Loucy (cell line): ENCODE measurements at regions not wholly inside any gene's neighbourhood (a gene's known extent, or its start where the extent isn't known, plus 50 kb on each side); places are given as distances from the start of the nearest gene placed in this dataset.

Experiments used
- H2AFZ ChIP-seq: fragments of 200-600 bp; sonication (generic); 2 replicates; pipeline ENCODE4 v1.6.0; 2016; ENCODE audit warnings: antibody characterized with exemption, mild to moderate bottlenecking, low read length, moderate library complexity
- H3F3A ChIP-seq: fragments of 200-600 bp; 2 replicates; pipeline ENCODE4 v1.6.0; 2016; ENCODE audit warnings: antibody characterized with exemption, low read depth, mild to moderate bottlenecking
- H3K27me3 ChIP-seq: fragments of 200-600 bp; sonication (generic); 2 replicates; pipeline ENCODE4 v1.6.1; 2014; ENCODE audit warnings: low read length, mild to moderate bottlenecking; ENCODE audit not compliant: insufficient read depth, poor library complexity, severe bottlenecking
- H3K36me3 ChIP-seq: fragments of 200-600 bp; sonication (generic); 2 replicates; pipeline ENCODE4 v1.6.1; 2016; ENCODE audit warnings: low read length; ENCODE audit not compliant: insufficient read depth
- H3K4me1 ChIP-seq: fragments of 200-600 bp; sonication (generic); 2 replicates; pipeline ENCODE4 v1.5.1; 2014; ENCODE audit warnings: low read length, mild to moderate bottlenecking; ENCODE audit not compliant: insufficient read depth, poor library complexity, severe bottlenecking
- H3K4me2 ChIP-seq: fragments of 200-600 bp; sonication (generic); 2 replicates; pipeline ENCODE4 v1.6.0; 2014; ENCODE audit warnings: antibody characterized with exemption, low read length, low read depth, mild to moderate bottlenecking; ENCODE audit not compliant: poor library complexity, severe bottlenecking
- H3K4me3 ChIP-seq: fragments of 200-600 bp; sonication (generic); 2 replicates; pipeline ENCODE4 v1.5.1; 2014; ENCODE audit warnings: low read length, mild to moderate bottlenecking, mixed read lengths; ENCODE audit not compliant: poor library complexity, severe bottlenecking
- H3K79me2 ChIP-seq: fragments of 200-600 bp; sonication (generic); 2 replicates; pipeline ENCODE4 v1.6.1; 2014; ENCODE audit warnings: low read length; ENCODE audit not compliant: insufficient read depth
- H3K9ac ChIP-seq: fragments of 200-600 bp; sonication (generic); 2 replicates; pipeline ENCODE4 v1.6.0; 2014; ENCODE audit warnings: mild to moderate bottlenecking, low read depth, low read length, moderate library complexity; ENCODE audit not compliant: poor library complexity, severe bottlenecking
- H3K9me2 ChIP-seq: fragments of 200-600 bp; sonication (generic); replicated peaks from 2 replicates; pipeline ENCODE4 v1.6.1; 2016; ENCODE audit warnings: low read depth, low read length, mixed read lengths
- H3K9me3 ChIP-seq: fragments of 200-600 bp; sonication (generic); 2 replicates; pipeline ENCODE4 v1.6.1; 2014; ENCODE audit warnings: mild to moderate bottlenecking, antibody characterized with exemption, low read length, low read depth; ENCODE audit not compliant: insufficient read depth
- H4K20me1 ChIP-seq: fragments of 200-600 bp; sonication (generic); 2 replicates; pipeline ENCODE4 v1.6.0; 2014; ENCODE audit warnings: antibody characterized with exemption, low read length, mild to moderate bottlenecking; ENCODE audit not compliant: insufficient read depth, poor library complexity, severe bottlenecking
- EZH2phosphoT487 ChIP-seq: fragments of 200-600 bp; IDR thresholded peaks from 2 replicates; pipeline ENCODE4 v1.6.1; 2018; ENCODE audit warnings: antibody characterized with exemption, mild to moderate bottlenecking, moderate library complexity, borderline replicate concordance
- TF ChIP-seq, protein P1 (sequence below): fragments of 200-600 bp; sonication (generic); conservative IDR thresholded peaks from 2 replicates; pipeline ENCODE4 v1.5.1; 2014; ENCODE audit warnings: mild to moderate bottlenecking, antibody characterized with exemption, low read length

DNA sequence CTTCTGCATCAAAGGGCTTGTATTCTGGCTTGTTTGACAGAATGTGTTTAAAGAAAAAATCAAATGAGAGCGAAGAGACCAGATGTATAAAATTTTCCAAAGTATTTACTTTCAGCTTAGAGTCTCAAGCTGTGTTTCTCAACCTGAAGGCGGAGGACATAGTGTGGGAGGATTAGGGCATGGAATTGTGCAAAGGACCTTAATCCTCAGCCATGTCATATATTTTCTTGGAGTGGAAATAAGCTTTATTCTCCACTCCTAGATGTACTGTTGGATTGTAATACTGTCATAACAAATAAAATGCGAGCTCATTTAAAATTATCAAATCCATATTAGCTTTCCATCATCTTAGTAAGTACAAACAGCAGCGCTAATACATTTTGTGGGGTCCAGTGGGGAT, 154.0 kb downstream of the PAH start:
- Histone ChIP-seq H3K36me3 (no peaks in the 10 kb centered on the region), H4K20me1 (no peaks in the 10 kb centered on the region), H3K4me2 (no peak overlapping the region), H3K79me2 (no peaks in the 10 kb centered on the region), H3K27me3 (no peaks in the 10 kb centered on the region), H3K4me1 (no peaks in the 10 kb centered on the region), H3K9me3 (no peaks in the 10 kb centered on the region), H3K9ac (no peak overlapping the region), H3K4me3 (no peak overlapping the region), H3F3A (no peaks in the 10 kb centered on the region), H2AFZ (no peak overlapping the region), H3K9me2 (no peaks in the 10 kb centered on the region)
- no peak for TF ChIP-seq EZH2phosphoT487
- TF ChIP-seq, protein P1, sequence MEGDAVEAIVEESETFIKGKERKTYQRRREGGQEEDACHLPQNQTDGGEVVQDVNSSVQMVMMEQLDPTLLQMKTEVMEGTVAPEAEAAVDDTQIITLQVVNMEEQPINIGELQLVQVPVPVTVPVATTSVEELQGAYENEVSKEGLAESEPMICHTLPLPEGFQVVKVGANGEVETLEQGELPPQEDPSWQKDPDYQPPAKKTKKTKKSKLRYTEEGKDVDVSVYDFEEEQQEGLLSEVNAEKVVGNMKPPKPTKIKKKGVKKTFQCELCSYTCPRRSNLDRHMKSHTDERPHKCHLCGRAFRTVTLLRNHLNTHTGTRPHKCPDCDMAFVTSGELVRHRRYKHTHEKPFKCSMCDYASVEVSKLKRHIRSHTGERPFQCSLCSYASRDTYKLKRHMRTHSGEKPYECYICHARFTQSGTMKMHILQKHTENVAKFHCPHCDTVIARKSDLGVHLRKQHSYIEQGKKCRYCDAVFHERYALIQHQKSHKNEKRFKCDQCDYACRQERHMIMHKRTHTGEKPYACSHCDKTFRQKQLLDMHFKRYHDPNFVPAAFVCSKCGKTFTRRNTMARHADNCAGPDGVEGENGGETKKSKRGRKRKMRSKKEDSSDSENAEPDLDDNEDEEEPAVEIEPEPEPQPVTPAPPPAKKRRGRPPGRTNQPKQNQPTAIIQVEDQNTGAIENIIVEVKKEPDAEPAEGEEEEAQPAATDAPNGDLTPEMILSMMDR = no peak

DNA sequence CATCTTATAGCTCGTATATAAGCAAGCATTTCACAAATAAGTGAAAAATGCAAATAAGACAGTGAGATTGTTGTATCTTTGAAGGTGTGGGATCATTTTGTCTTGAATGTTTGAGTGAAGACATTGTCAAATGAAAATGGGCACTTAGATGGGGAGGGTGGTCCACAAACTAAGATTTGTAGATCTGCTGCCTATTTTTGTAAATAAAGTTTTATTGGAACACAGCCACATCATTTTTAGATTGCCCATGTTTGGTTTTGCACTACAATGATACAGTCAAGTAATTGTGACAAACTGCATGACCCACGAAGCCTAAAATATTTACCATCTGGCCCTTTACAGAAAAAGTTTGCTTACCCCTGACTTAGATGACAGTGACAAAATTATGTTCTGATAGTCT, 156.7 kb downstream of the PAH start:
- Histone ChIP-seq H3K27me3 (no peaks in the 10 kb centered on the region), H3K9me2 (0 out of 2 replicates have a peak, but pooled peaks cover 2% of the 10 kb centered on the region)

DNA sequence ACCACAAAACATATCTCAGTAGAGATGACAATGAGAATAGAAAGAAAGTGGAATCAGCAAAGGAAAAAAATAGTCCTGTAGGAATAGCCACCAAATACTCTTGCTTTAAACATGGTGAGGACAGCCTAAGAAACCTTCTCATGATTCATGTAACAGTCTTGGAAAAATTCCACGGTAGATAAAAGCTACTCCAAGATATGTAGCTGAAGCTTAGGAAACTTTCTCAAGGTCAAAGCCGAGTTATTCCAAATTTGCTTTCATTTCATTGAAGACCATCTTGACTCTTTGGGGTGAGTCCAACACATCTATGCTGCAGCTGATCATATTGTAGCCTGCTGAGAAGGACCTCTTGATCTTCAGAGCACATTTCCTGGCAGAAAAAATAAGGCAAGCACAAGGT, 157.6 kb downstream of the PAH start:
- no peak overlapping the region for H3K9ac ChIP-seq
- 0 out of 2 replicates have a peak, but pooled peaks cover 6% of the 10 kb centered on the region for H3K9me2 ChIP-seq
- no peaks in the 10 kb centered on the region for H3K4me1 ChIP-seq
- H3K4me2 ChIP-seq = no peak overlapping the region
- H3K36me3 ChIP-seq = no peaks in the 10 kb centered on the region
- no peak overlapping the region for H2AFZ ChIP-seq
- no peaks in the 10 kb centered on the region for H3K9me3 ChIP-seq
- no peaks in the 10 kb centered on the region for H3F3A ChIP-seq
- H4K20me1 ChIP-seq = no peaks in the 10 kb centered on the region
- H3K79me2 ChIP-seq = no peaks in the 10 kb centered on the region
- no peaks in the 10 kb centered on the region for H3K27me3 ChIP-seq
- TF ChIP-seq, protein P1 = no peak
- no peak for TF ChIP-seq EZH2phosphoT487
- no peak overlapping the region for H3K4me3 ChIP-seq

More for the DNA sequence above, 156.7 kb downstream of the PAH start:
- TF ChIP-seq EZH2phosphoT487 = no peak
- TF ChIP-seq, protein P1 = no peak
- no peaks in the 10 kb centered on the region for H3K4me1 ChIP-seq
- no peaks in the 10 kb centered on the region for H3K9me3 ChIP-seq
- H3F3A ChIP-seq = no peaks in the 10 kb centered on the region
- no peaks in the 10 kb centered on the region for H3K36me3 ChIP-seq
- H3K4me3 ChIP-seq = no peak overlapping the region
- no peak overlapping the region for H3K9ac ChIP-seq
- no peaks in the 10 kb centered on the region for H4K20me1 ChIP-seq
- H3K4me2 ChIP-seq = no peak overlapping the region
- H2AFZ ChIP-seq = no peak overlapping the region
- no peaks in the 10 kb centered on the region for H3K79me2 ChIP-seq
